Mesothelial cell of epicardium (in vitro differentiated cells): ENCODE measurements at regions not wholly inside any gene's neighbourhood (a gene's known extent, or its start where the extent isn't known, plus 50 kb on each side); places are given as distances from the start of the nearest gene placed in this dataset.

Experiments
- DNase-seq, 2 experiments: peaks; one replicate each; pipeline ENCODE4 v3.0.0; 2021; ENCODE audit warnings: low spot score in 2 of 2; ENCODE audit not compliant: unreplicated experiment in 2 of 2
- H3K27ac Mint-ChIP-seq: 2 replicates; pipeline ENCODE4 v1.8.0; 2021; ENCODE audit warnings: mixed read lengths
- H3K27me3 Mint-ChIP-seq: 2 replicates; pipeline ENCODE4 v1.8.0; 2021; ENCODE audit warnings: low read depth, mixed read lengths
- H3K36me3 Mint-ChIP-seq: 2 replicates; pipeline ENCODE4 v1.8.0; 2021; ENCODE audit warnings: mixed read lengths
- H3K4me1 Mint-ChIP-seq: 2 replicates; pipeline ENCODE4 v1.8.0; 2021; ENCODE audit warnings: mixed read lengths
- H3K4me3 Mint-ChIP-seq: 2 replicates; pipeline ENCODE4 v1.8.0; 2021; ENCODE audit warnings: mild to moderate bottlenecking, moderate library complexity, mixed read lengths
- H3K9me3 Mint-ChIP-seq: 2 replicates; pipeline ENCODE4 v1.8.0; 2021; ENCODE audit warnings: mixed read lengths
- TF ChIP-seq, protein P1 (sequence below): fragments of 200-600 bp; sonication (generic); IDR thresholded peaks from one replicate; pipeline ENCODE4 v1.5.0; 2021; ENCODE audit warnings: antibody characterized with exemption; ENCODE audit not compliant: unreplicated experiment

- no peak for DNase-seq
- Mint-ChIP-seq H3K36me3 (no peaks in the 10 kb centered on the region), H3K9me3 (peaks cover 9% of the 10 kb centered on the region), H3K4me3 (no peak overlapping the region), H3K27ac (no peak overlapping the region), H3K4me1 (no peaks in the 10 kb centered on the region), H3K27me3 (no peaks in the 10 kb centered on the region)
- TF ChIP-seq, protein P1, sequence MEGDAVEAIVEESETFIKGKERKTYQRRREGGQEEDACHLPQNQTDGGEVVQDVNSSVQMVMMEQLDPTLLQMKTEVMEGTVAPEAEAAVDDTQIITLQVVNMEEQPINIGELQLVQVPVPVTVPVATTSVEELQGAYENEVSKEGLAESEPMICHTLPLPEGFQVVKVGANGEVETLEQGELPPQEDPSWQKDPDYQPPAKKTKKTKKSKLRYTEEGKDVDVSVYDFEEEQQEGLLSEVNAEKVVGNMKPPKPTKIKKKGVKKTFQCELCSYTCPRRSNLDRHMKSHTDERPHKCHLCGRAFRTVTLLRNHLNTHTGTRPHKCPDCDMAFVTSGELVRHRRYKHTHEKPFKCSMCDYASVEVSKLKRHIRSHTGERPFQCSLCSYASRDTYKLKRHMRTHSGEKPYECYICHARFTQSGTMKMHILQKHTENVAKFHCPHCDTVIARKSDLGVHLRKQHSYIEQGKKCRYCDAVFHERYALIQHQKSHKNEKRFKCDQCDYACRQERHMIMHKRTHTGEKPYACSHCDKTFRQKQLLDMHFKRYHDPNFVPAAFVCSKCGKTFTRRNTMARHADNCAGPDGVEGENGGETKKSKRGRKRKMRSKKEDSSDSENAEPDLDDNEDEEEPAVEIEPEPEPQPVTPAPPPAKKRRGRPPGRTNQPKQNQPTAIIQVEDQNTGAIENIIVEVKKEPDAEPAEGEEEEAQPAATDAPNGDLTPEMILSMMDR, result no peak
These were observed 163.2 kb upstream of the PALMD start for GRCh38 chr1:99482750-99483149.

GRCh38 chr1:99490031-99490430 is 155.9 kb upstream of the PALMD start:
- DNase-seq, result no peak
- TF ChIP-seq, protein P1, result no peak
- no peaks in the 10 kb centered on the region for H3K9me3 Mint-ChIP-seq
- H3K27ac Mint-ChIP-seq, result peak overlapping the region; percentile 31
- H3K27me3 Mint-ChIP-seq, result peaks cover 9% of the 10 kb centered on the region
- H3K4me3 Mint-ChIP-seq, result no peak overlapping the region
- H3K36me3 Mint-ChIP-seq, result no peaks in the 10 kb centered on the region
- peaks cover 15% of the 10 kb centered on the region for H3K4me1 Mint-ChIP-seq

DNA sequence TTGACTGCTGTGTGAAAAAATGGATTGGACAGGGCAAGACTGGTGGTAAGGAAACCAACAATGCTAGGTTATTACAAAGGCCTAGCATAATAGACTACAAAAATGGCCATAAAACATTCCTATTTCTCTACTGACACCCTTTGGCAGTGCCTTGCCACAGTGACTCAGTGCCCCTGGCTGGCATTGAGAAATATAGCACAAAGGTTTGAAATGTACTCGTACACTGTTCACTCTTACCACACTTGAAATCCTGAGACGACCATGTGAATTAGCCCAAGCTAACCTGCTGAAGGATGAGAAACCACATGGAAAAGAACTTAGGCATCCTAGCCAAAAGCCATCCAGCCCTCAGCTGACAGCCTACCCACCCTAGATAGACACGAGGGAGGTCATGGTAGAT is 149.8 kb upstream of the PALMD start:
- Mint-ChIP-seq H3K9me3 (no peaks in the 10 kb centered on the region), H3K27me3 (no peaks in the 10 kb centered on the region), H3K4me1 (no peaks in the 10 kb centered on the region), H3K36me3 (no peaks in the 10 kb centered on the region), H3K4me3 (no peak overlapping the region), H3K27ac (no peak overlapping the region)
- TF ChIP-seq, protein P1, result no peak
- DNase-seq, result no peak

DNA sequence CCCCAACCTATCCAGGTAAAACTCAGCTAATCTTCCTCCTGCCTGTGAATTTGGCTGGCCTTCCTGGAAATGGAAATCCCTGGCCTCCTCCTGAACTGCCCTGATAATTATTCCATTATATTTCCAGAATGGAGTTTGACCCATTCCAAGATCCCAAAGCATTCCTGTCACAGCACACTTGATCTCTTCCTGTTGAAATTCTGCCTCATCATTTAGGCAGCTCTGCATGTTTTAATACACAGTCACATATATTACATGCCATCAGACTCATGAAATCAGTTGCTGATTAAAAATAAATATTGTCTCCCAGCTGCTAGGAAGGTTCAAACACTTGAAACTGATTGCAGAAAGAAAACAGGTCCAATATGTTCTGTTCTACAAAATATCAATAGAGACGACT is 148.2 kb upstream of the PALMD start:
- Mint-ChIP-seq H3K9me3 (no peaks in the 10 kb centered on the region), H3K27me3 (no peaks in the 10 kb centered on the region), H3K4me3 (no peak overlapping the region), H3K4me1 (no peaks in the 10 kb centered on the region), H3K36me3 (no peaks in the 10 kb centered on the region), H3K27ac (no peak overlapping the region)
- no peak for DNase-seq
- TF ChIP-seq, protein P1, result no peak

- no peak for DNase-seq
- H3K36me3 Mint-ChIP-seq, result no peaks in the 10 kb centered on the region
- H3K27me3 Mint-ChIP-seq, result no peaks in the 10 kb centered on the region
- no peak overlapping the region for H3K27ac Mint-ChIP-seq
- no peak overlapping the region for H3K4me3 Mint-ChIP-seq
- TF ChIP-seq, protein P1, result no peak
- no peaks in the 10 kb centered on the region for H3K9me3 Mint-ChIP-seq
- H3K4me1 Mint-ChIP-seq, result peaks cover 3% of the 10 kb centered on the region
These were observed 145.4 kb upstream of the PALMD start for GRCh38 chr1:99500541-99500940.

DNA sequence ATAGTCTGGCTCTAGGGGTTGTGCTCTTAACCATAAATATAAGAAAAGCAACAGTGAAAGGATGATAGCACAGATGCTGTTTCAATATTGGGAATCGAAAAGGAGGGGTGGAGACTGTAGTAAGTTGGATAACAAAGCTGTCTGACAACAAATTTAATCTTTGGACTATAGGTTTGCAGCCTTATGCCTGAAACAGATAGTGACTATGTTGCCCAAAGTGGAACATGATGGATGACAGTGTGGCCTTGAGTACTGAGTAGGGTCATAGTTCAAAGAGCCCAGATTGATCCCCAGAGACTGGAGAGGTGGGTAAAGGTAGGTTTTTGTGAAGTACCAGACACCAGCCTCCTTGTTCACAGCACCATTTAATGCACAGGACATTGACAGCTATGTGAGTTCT is 144.0 kb upstream of the PALMD start:
- H3K4me3 Mint-ChIP-seq, result no peak overlapping the region
- peaks cover 2% of the 10 kb centered on the region for H3K36me3 Mint-ChIP-seq
- no peak overlapping the region for H3K27ac Mint-ChIP-seq

More for the DNA sequence above, 144.0 kb upstream of the PALMD start:
- Mint-ChIP-seq H3K4me1 (peaks cover 3% of the 10 kb centered on the region), H3K27me3 (no peaks in the 10 kb centered on the region), H3K9me3 (peaks cover 4% of the 10 kb centered on the region)
- DNase-seq, result no peak
- TF ChIP-seq, protein P1, result no peak
